ENCODE measurements at regions not wholly inside any gene's neighbourhood (a gene's known extent, or its start where the extent isn't known, plus 50 kb on each side); places are given as distances from the start of the nearest gene placed in this dataset.

GRCh38 chr10:124217031-124217430 lies 123.6 kb upstream of the CHST15 start:
- Histone ChIP-seq H2AK9ac (replicated peaks; ENCODE audit: low read depth, low read length, poor library complexity) (no peak overlapping the region), H2BK5ac (ENCODE audit: low read depth, low read length, poor library complexity, severe bottlenecking) (no peak overlapping the region), H3K4ac (ENCODE audit: low read depth, low read length) (no peak overlapping the region), H2BK120ac (ENCODE audit: low read depth, low read length) (no peak overlapping the region), H4K91ac (ENCODE audit: insufficient read depth, low read depth, low read length) (no peak overlapping the region), H2BK20ac (ENCODE audit: low read depth, low read length) (no peak overlapping the region), H4K8ac (ENCODE audit: low read depth in 2 of 2, low read length in 2 of 2) (no peak overlapping the region), H3K4me3 (ENCODE audit: insufficient read depth, low read depth, low read length) (no peak overlapping the region), H3K4me1 (ENCODE audit: control insufficient read depth, insufficient read depth, low read length) (no peaks in the 10 kb centered on the region), H3K56ac (ENCODE audit: extremely low read depth, insufficient read depth, low read length) (no peak overlapping the region), H3K27ac (ENCODE audit: insufficient read depth, low read length) (no peak overlapping the region), H2AK5ac (ENCODE audit: low read depth, low read length) (no peak overlapping the region), H3K4me2 (ENCODE audit: low read depth, low read length) (no peak overlapping the region), H4K5ac (ENCODE audit: low read depth, low read length) (no peak overlapping the region), H3K27me3 (ENCODE audit: control insufficient read depth, insufficient read depth, low read length) (no peaks in the 10 kb centered on the region), H2AFZ (replicated peaks; ENCODE audit: low read length, poor library complexity) (no peak overlapping the region), H3K36me3 (ENCODE audit: control insufficient read depth, insufficient read depth, low read length) (no peaks in the 10 kb centered on the region), H2BK15ac (ENCODE audit: low read depth, low read length) (no peak overlapping the region), H3K79me1 (ENCODE audit: low read depth in 1 of 2, low read length in 2 of 2) (no peaks in the 10 kb centered on the region), H3K9me3 (ENCODE audit: control insufficient read depth, insufficient read depth, low read length) (peaks cover 29% of the 10 kb centered on the region), H3K18ac (ENCODE audit: low read depth, low read length) (no peak overlapping the region), H3K9ac (ENCODE audit: low read depth, low read length) (no peak overlapping the region), H3K9me1 (ENCODE audit: insufficient read depth, low read length) (no peaks in the 10 kb centered on the region), H3K14ac (replicated peaks; ENCODE audit: low read depth, low read length) (no peak overlapping the region), H3K23ac (ENCODE audit: low read depth, low read length) (no peak overlapping the region), H4K20me1 (ENCODE audit: insufficient read depth, low read length) (no peaks in the 10 kb centered on the region)
- DNase-seq: no peak
- BruUV-seq (replicated peaks): no TSS peak
- dilution Hi-C loops (cut with HindIII; ENCODE audit: low sequenced_read_pairs, unreplicated experiment) (no loop called here), in situ Hi-C loops (cut with MboI; ENCODE audit: low sequenced_read_pairs) (no loop called here), intact Hi-C loops (cut with micrococcal nuclease) (no loop called here)
- ChIA-PET POLR2A (ENCODE audit: unreplicated experiment) (no interaction called here), CTCF (no interaction called here)
- TF ChIP-seq ELK1 (IDR thresholded peaks at IDR 0.05; ENCODE audit: borderline replicate concordance, low read depth, low read length) (no peak), RFX5 (IDR thresholded peaks at IDR 0.05; ENCODE audit: low read depth, low read length) (no peak), BHLHE40 (IDR thresholded peaks at IDR 0.05; ENCODE audit: low read depth, low read length) (no peak), CTCF (conservative IDR thresholded peaks at IDR 0.05; ENCODE audit: low read depth, low read length) (no peak), MAFK (IDR thresholded peaks at IDR 0.05; ENCODE audit: low read depth, low read length) (no peak), NFE2L2 (IDR thresholded peaks at IDR 0.05; ENCODE audit: low read depth, low read length) (no peak), CEBPB (IDR thresholded peaks at IDR 0.05; ENCODE audit: low read depth, low read length) (no peak), MAZ (IDR thresholded peaks at IDR 0.05; ENCODE audit: borderline replicate concordance, low read depth, low read length) (no peak), CHD1 (IDR thresholded peaks at IDR 0.05; ENCODE audit: low read depth, low read length) (no peak), USF2 (IDR thresholded peaks at IDR 0.05; ENCODE audit: low read depth, low read length) (no peak), FOS (IDR thresholded peaks at IDR 0.05; ENCODE audit: low read depth, low read length) (no peak), MXI1 (IDR thresholded peaks at IDR 0.05; ENCODE audit: borderline replicate concordance, low read depth, low read length) (no peak), SMC3 (IDR thresholded peaks at IDR 0.05; ENCODE audit: low read depth, low read length) (no peak), POLR2A (IDR thresholded peaks at IDR 0.05; ENCODE audit: low read depth, low read length) (no peak), RAD21 (IDR thresholded peaks at IDR 0.05; ENCODE audit: low read length) (no peak), RCOR1 (IDR thresholded peaks at IDR 0.05; ENCODE audit: insufficient replicate concordance, low read length) (no peak)
- 60% methylated on average over 7 of the region's 9 CpGs; no CpG with 5 or more reads in 1 of the 2 experiments for WGBS, 2 experiments (ENCODE audit: extremely low coverage in 2 of 2, insufficient read length in 1 of 2)
- ATAC-seq (ENCODE audit: low read depth): no peak
